OCI-LY1 (cell line): ENCODE measurements at regions not wholly inside any gene's neighbourhood (a gene's known extent, or its start where the extent isn't known, plus 50 kb on each side); places are given as distances from the start of the nearest gene placed in this dataset.
"Not testable (repeated sequence)": the region's sequence is repeated elsewhere in the genome, so short reads cannot be mapped to it uniquely, and the experiment has no call there.

ENCODE experiments used
- EZH2 ChIP-seq: fragments of 200-600 bp; sonication (generic), shearing (Covaris generic); IDR thresholded peaks from 2 replicates; pipeline ENCODE4 v1.8.0; 2017; ENCODE audit warnings: borderline replicate concordance, mixed run types, mild to moderate bottlenecking, antibody characterized with exemption, low read length, moderate library complexity, mixed read lengths
- TF ChIP-seq, protein P1 (sequence below): fragments of 200-600 bp; sonication (generic), shearing (Covaris generic); IDR thresholded peaks from 2 replicates; pipeline ENCODE4 v1.5.1; 2017; ENCODE audit warnings: mild to moderate bottlenecking, antibody characterized with exemption, low read length, moderate library complexity, mixed read lengths

DNA sequence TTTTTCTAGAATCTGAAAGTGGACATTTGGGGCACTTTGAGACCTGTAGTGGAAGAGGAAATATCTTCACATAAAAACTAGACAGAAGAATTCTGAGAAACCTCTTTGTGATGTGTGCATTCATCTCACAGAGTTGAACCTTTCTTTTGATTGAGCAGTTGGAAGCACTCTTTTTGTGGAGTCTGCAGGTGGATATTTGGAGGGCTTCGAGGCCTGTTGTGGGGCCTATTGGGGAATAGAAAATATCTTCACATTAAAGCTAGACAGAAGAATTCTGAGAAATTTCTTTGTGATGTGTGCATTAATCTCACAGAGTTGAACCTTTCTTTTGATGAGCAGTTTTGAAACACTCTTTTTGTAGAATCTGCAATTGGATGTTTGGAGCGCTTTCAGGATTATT, 236.2 kb downstream of the FOXD4L6 start:
- TF ChIP-seq, protein P1, sequence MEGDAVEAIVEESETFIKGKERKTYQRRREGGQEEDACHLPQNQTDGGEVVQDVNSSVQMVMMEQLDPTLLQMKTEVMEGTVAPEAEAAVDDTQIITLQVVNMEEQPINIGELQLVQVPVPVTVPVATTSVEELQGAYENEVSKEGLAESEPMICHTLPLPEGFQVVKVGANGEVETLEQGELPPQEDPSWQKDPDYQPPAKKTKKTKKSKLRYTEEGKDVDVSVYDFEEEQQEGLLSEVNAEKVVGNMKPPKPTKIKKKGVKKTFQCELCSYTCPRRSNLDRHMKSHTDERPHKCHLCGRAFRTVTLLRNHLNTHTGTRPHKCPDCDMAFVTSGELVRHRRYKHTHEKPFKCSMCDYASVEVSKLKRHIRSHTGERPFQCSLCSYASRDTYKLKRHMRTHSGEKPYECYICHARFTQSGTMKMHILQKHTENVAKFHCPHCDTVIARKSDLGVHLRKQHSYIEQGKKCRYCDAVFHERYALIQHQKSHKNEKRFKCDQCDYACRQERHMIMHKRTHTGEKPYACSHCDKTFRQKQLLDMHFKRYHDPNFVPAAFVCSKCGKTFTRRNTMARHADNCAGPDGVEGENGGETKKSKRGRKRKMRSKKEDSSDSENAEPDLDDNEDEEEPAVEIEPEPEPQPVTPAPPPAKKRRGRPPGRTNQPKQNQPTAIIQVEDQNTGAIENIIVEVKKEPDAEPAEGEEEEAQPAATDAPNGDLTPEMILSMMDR, result not testable (repeated sequence)
- not testable (repeated sequence) for TF ChIP-seq EZH2
